CD8-positive, alpha-beta memory T cell (primary cell): ENCODE measurements at regions not wholly inside any gene's neighbourhood (a gene's known extent, or its start where the extent isn't known, plus 50 kb on each side); places are given as distances from the start of the nearest gene placed in this dataset.

Source experiments
- CTCF ChIA-PET: fragments of 350-600 bp; sonication (Branson Sonifier 250); formaldehyde crosslinking; loops from one replicate; lab custom pipeline; 2021; ENCODE audit warnings: antibody characterized with exemption; lab: Charles Lee
- POLR2A ChIA-PET: fragments of 350-600 bp; sonication (Branson Sonifier 250); formaldehyde crosslinking; loops from one replicate; lab custom pipeline; 2021; ENCODE audit warnings: antibody characterized with exemption; lab: Charles Lee
- DNase-seq, 5 donors: peaks; one replicate each; pipeline versions ENCODE4 v3.0.0 to v3.0.0-alpha.2; 2020 to 2022; ENCODE audit warnings: mixed read lengths in 1 of 5
- H3K27ac ChIP-seq: one replicate; pipeline ENCODE4 v1.7.0; 2013; ENCODE audit warnings: low read depth, mild to moderate bottlenecking, low read length, moderate library complexity
- H3K27me3 ChIP-seq: 2 replicates; pipeline ENCODE4 v1.7.0; 2013; ENCODE audit warnings: low read length, mild to moderate bottlenecking; ENCODE audit not compliant: insufficient read depth, poor library complexity, severe bottlenecking
- H3K36me3 ChIP-seq: 2 replicates; pipeline ENCODE4 v1.7.0; 2013; ENCODE audit warnings: mild to moderate bottlenecking, low read length, moderate library complexity; ENCODE audit not compliant: insufficient read depth
- H3K4me1 ChIP-seq: 2 replicates; pipeline ENCODE4 v1.7.0; 2013; ENCODE audit warnings: mild to moderate bottlenecking, low read length, moderate library complexity; ENCODE audit not compliant: insufficient read depth
- H3K4me3 ChIP-seq: 2 replicates; pipeline ENCODE4 v1.7.0; 2013; ENCODE audit warnings: mild to moderate bottlenecking, low read length
- H3K9me3 ChIP-seq: 2 replicates; pipeline ENCODE4 v1.7.0; 2013; ENCODE audit warnings: mild to moderate bottlenecking, low read length
- H3K27ac Mint-ChIP-seq, 8 donors: one replicate each; pipeline ENCODE4 v1.8.0; 2020 to 2021; ENCODE audit warnings: mixed read lengths in 8 of 8, mild to moderate bottlenecking in 6 of 8, inconsistent platforms in 3 of 8, moderate library complexity in 3 of 8
- H3K27me3 Mint-ChIP-seq, 2 donors: one replicate each; pipeline ENCODE4 v1.8.0; 2020 to 2021; ENCODE audit warnings: mixed read lengths in 2 of 2, mild to moderate bottlenecking in 1 of 2, moderate library complexity in 1 of 2
- H3K36me3 Mint-ChIP-seq, 3 donors: one replicate each; pipeline ENCODE4 v1.8.0; 2020 to 2021; ENCODE audit warnings: mixed read lengths in 3 of 3, inconsistent platforms in 1 of 3, mild to moderate bottlenecking in 1 of 3
- H3K4me1 Mint-ChIP-seq, 3 donors: one replicate each; pipeline ENCODE4 v1.8.0; 2020 to 2021; ENCODE audit warnings: mixed read lengths in 3 of 3, inconsistent platforms in 1 of 3, mild to moderate bottlenecking in 1 of 3
- H3K4me3 Mint-ChIP-seq, 7 donors: one replicate each; pipeline ENCODE4 v1.8.0; 2020 to 2021; ENCODE audit warnings: mixed read lengths in 7 of 7, mild to moderate bottlenecking in 6 of 7, moderate library complexity in 4 of 7, inconsistent platforms in 2 of 7
- H3K9me3 Mint-ChIP-seq, 5 donors: one replicate each; pipeline ENCODE4 v1.8.0; 2020 to 2022; ENCODE audit warnings: mixed read lengths in 5 of 5, mild to moderate bottlenecking in 3 of 5, moderate library complexity in 2 of 5, inconsistent platforms in 1 of 5

DNA sequence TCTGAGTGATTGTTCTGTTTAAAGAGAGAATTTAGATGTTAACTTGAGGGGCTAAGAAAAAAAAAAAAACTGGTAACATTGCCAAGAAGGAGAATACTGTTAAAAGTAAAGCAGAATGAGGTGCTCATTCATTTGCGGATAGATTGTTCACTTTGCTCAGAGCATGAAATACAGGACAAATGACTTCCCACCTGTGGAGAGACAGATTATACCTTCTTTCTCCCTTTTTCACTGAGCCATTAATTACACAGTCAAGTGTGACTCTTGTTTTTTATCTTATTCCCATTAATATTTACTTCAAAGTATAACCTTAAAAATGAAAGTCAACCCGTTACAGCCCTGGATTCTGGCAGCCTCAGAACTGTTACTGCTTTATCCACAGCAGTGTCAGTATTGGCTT, 264.5 kb downstream of the TAF11L14 start:
- H3K27ac Mint-ChIP-seq: no peak overlapping the region
- POLR2A ChIA-PET: no interaction called here
- H3K9me3 Mint-ChIP-seq: peaks cover 2 to 20% (median 10%) of the 10 kb centered on the region in 5 donors
- no peaks in the 10 kb centered on the region for H3K9me3 ChIP-seq
- H3K36me3 Mint-ChIP-seq: no peaks in the 10 kb centered on the region
- H3K27me3 ChIP-seq: no peaks in the 10 kb centered on the region
- no peaks in the 10 kb centered on the region for H3K4me1 Mint-ChIP-seq
- no peak for DNase-seq
- CTCF ChIA-PET: no interaction called here
- H3K27ac ChIP-seq: no peak overlapping the region
- H3K4me3 ChIP-seq: no peak overlapping the region
- H3K4me3 Mint-ChIP-seq: no peak overlapping the region
- no peaks in the 10 kb centered on the region for H3K36me3 ChIP-seq
- H3K4me1 ChIP-seq: no peaks in the 10 kb centered on the region
- H3K27me3 Mint-ChIP-seq: no peaks in the 10 kb centered on the region

DNA sequence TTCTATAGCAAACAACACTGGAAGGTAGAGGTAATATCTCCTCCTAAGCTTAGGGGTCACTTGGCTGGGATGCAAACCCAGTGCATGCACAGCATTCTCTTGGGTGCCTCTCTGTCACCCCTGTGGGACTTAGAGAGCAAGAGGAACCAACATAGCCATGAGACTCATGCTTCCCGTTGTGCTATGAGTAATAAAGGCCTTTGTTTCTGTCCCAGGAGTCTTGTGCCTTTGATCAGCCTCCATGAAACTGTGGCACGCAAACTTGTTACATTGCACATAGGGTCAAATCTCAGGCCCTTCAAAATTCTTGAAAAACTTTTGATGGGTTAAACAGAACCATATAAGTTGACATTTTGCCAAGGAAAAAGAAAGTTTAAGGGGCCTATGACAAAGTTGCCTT, 272.8 kb downstream of the TAF11L14 start:
- Histone ChIP-seq H3K9me3 (no peaks in the 10 kb centered on the region), H3K4me1 (no peaks in the 10 kb centered on the region), H3K4me3 (no peak overlapping the region), H3K27ac (no peak overlapping the region), H3K27me3 (no peaks in the 10 kb centered on the region), H3K36me3 (no peaks in the 10 kb centered on the region)
- no peak overlapping the region for H3K27ac Mint-ChIP-seq
- DNase-seq: no peak
- peaks cover 6 to 28% (median 8%) of the 10 kb centered on the region in 5 donors for H3K9me3 Mint-ChIP-seq
- POLR2A ChIA-PET: no interaction called here
- H3K4me3 Mint-ChIP-seq: no peak overlapping the region
- no peaks in the 10 kb centered on the region for H3K27me3 Mint-ChIP-seq
- CTCF ChIA-PET: no interaction called here
- no peaks in the 10 kb centered on the region for H3K4me1 Mint-ChIP-seq
- H3K36me3 Mint-ChIP-seq: no peaks in the 10 kb centered on the region

DNA sequence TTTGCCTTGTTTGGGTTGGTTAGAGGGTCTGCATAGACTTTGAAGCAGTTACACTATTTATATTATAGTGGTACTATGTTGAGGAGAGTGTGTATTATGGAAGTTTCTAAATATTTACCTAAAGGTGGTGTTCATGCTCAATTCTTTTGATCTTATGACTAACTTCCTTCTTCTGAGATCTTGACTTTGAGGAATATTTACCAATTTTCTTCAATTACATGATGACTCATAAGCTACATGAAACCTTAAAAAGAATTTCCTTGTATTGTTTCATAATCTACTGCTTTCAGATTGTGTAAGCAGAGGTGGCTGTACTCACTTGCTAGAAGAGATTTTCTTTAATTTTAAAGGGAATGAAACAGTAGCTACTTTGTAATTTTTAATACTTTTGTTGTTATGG, 276.1 kb downstream of the TAF11L14 start:
- no peaks in the 10 kb centered on the region for H3K36me3 Mint-ChIP-seq
- H3K4me3 Mint-ChIP-seq: no peak overlapping the region
- Histone ChIP-seq H3K9me3 (no peaks in the 10 kb centered on the region), H3K4me1 (no peaks in the 10 kb centered on the region), H3K27ac (no peak overlapping the region), H3K36me3 (no peaks in the 10 kb centered on the region), H3K4me3 (no peak overlapping the region), H3K27me3 (no peaks in the 10 kb centered on the region)
- DNase-seq: no peak
- no peaks in the 10 kb centered on the region for H3K4me1 Mint-ChIP-seq
- no peaks in the 10 kb centered on the region for H3K27me3 Mint-ChIP-seq
- no peak overlapping the region for H3K27ac Mint-ChIP-seq
- ChIA-PET POLR2A (no interaction called here), CTCF (no interaction called here)
- peaks cover 9 to 26% (median 11%) of the 10 kb centered on the region in 5 donors for H3K9me3 Mint-ChIP-seq

DNA sequence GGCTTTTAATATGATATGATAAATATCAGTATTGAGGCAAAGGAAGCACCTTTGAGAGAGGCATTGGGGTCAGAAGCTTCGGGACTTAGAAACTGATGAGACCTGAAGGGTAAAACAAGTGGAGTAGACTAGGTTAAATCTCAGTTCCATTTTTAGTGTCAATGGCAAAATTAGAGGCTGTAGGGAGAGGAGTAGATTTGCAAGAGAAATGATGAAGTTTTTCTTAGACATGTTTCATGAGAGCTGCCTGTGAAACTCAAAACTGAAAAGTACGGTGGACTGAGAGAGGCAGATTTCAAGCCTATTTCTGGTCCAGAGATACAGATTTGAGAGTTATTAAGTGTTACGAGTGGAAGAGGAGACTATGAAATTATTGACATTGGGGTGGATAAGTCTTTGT, 278.5 kb downstream of the TAF11L14 start:
- Histone ChIP-seq H3K4me1 (no peaks in the 10 kb centered on the region), H3K27ac (no peak overlapping the region), H3K27me3 (no peaks in the 10 kb centered on the region), H3K36me3 (no peaks in the 10 kb centered on the region), H3K4me3 (no peak overlapping the region), H3K9me3 (no peaks in the 10 kb centered on the region)
- H3K4me3 Mint-ChIP-seq: no peak overlapping the region
- POLR2A ChIA-PET: no interaction called here
- H3K9me3 Mint-ChIP-seq: peaks cover 8 to 30% (median 11%) of the 10 kb centered on the region in 5 donors
- no peaks in the 10 kb centered on the region for H3K27me3 Mint-ChIP-seq
- no peak for DNase-seq
- H3K4me1 Mint-ChIP-seq: no peaks in the 10 kb centered on the region
- no peaks in the 10 kb centered on the region for H3K36me3 Mint-ChIP-seq
- CTCF ChIA-PET: no interaction called here
- no peak overlapping the region for H3K27ac Mint-ChIP-seq

DNA sequence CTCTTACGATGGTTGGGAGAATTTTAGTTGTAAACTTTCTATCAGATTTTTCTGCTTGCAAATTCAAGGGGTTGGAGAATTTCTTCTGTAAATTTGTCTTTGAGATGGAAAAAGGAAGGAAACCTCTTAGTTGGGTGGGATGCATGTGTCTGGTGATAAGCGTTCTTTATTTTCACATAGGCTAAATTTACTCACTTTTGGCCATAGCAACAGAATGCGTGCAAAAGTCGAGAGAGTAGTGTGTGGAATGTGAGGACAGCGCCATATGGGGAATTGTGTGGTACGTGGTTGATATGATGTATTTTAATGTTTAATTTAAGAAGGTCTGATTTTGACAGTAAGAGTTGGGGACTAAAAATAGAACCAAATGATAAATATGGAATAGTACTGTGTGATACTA, 282.2 kb downstream of the TAF11L14 start:
- no peaks in the 10 kb centered on the region for H3K36me3 ChIP-seq
- CTCF ChIA-PET: no interaction called here
- no peak overlapping the region for H3K27ac ChIP-seq
- H3K4me3 Mint-ChIP-seq: no peak overlapping the region
- no peak for DNase-seq
- H3K27me3 ChIP-seq: no peaks in the 10 kb centered on the region
- no peak overlapping the region for H3K27ac Mint-ChIP-seq
- H3K4me3 ChIP-seq: no peak overlapping the region
- H3K36me3 Mint-ChIP-seq: no peaks in the 10 kb centered on the region
- H3K9me3 Mint-ChIP-seq: peaks cover 9 to 34% (median 14%) of the 10 kb centered on the region in 5 donors
- no peaks in the 10 kb centered on the region for H3K9me3 ChIP-seq
- H3K4me1 ChIP-seq: no peaks in the 10 kb centered on the region
- H3K27me3 Mint-ChIP-seq: no peaks in the 10 kb centered on the region
- POLR2A ChIA-PET: no interaction called here
- H3K4me1 Mint-ChIP-seq: no peaks in the 10 kb centered on the region

DNA sequence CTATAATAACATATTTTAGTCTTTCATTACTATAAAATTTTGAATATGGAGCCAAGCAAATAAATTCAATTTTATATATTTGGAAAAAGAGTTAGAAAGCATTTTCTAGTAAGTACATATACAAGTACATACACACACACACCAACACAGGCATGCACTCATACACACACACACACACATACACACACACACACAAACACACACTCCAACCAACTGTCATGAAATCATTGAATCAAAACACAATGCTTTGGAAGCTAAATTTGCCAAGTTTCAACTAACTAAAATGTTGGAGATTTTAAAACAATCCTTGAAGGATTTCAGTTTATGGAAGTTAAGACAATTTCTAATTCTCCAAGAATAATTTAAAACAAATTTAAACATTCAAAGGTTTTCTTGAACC, 283.2 kb downstream of the TAF11L14 start:
- Mint-ChIP-seq H3K4me1 (no peaks in the 10 kb centered on the region), H3K4me3 (no peak overlapping the region), H3K27ac (no peak overlapping the region), H3K27me3 (no peaks in the 10 kb centered on the region), H3K36me3 (no peaks in the 10 kb centered on the region), H3K9me3 (peaks cover 11 to 37% (median 17%) of the 10 kb centered on the region in 5 donors)
- ChIA-PET POLR2A (no interaction called here), CTCF (no interaction called here)
- no peaks in the 10 kb centered on the region for H3K9me3 ChIP-seq
- H3K4me1 ChIP-seq: no peaks in the 10 kb centered on the region
- no peaks in the 10 kb centered on the region for H3K27me3 ChIP-seq
- no peak for DNase-seq
- H3K36me3 ChIP-seq: no peaks in the 10 kb centered on the region
- H3K4me3 ChIP-seq: no peak overlapping the region
- no peak overlapping the region for H3K27ac ChIP-seq

DNA sequence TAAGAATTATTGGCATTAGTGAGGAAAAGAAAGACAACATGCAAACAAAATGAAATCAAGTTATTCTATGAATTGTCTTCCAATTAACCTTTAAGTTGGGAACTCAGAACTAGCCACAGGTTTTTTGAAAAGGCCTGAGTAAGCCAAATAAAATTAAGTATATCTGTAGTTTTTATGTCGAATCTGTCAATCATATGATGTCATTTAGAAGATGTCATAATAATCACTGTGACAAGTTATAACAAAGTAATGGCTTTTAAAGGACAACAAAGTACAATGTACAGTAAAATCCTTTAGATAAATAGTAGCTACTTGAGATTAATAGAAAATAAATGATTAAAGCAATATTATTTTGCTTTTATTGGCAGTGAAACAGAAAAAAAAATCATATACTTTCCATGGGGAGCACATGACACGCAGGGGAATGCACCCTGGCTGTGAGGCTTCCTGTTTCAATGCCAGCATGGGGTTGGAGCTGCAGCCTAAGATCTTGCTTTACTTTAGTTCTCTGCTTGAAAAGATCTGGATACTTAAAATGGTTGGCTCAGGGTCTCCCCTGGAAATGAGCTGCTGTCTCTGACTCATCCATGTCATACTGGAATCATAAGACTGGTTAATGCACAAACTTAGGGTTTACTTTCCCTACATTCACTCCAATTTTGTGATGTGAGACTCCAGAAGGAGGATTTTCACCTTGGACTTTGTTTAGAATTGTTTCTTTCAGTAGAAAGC, 284.3 kb downstream of the TAF11L14 start:
- H3K27ac ChIP-seq: no peak overlapping the region
- no peaks in the 10 kb centered on the region for H3K36me3 ChIP-seq
- Mint-ChIP-seq H3K36me3 (no peaks in the 10 kb centered on the region), H3K9me3 (peaks cover 5 to 28% (median 11%) of the 10 kb centered on the region in 5 donors), H3K4me1 (no peaks in the 10 kb centered on the region), H3K27me3 (no peaks in the 10 kb centered on the region), H3K27ac (no peak overlapping the region), H3K4me3 (no peak overlapping the region)
- H3K4me3 ChIP-seq: no peak overlapping the region
- ChIA-PET POLR2A (no interaction called here), CTCF (no interaction called here)
- H3K4me1 ChIP-seq: no peaks in the 10 kb centered on the region
- no peaks in the 10 kb centered on the region for H3K27me3 ChIP-seq
- DNase-seq: no peak
- no peaks in the 10 kb centered on the region for H3K9me3 ChIP-seq

DNA sequence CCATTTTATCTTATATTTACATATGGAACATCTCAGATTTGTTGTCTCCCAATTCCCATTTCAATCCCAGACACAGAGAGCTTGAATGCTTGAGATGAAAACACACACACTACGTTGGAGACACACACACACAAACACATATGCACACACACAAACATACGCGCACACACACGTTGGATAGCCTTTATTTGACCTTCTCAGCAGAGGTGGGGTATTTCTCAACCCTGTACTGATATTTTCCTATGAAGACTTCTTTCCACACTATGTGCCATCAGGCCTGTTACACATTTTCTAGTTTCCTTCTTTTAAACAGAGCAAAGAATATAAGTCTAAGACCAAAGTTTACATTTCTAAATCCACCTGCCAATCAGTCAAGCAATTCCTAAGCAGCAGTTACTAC, 291.0 kb downstream of the TAF11L14 start:
- ChIA-PET POLR2A (no interaction called here), CTCF (no interaction called here)
- Histone ChIP-seq H3K4me3 (no peak overlapping the region), H3K4me1 (no peaks in the 10 kb centered on the region), H3K27ac (no peak overlapping the region), H3K36me3 (no peaks in the 10 kb centered on the region), H3K9me3 (no peaks in the 10 kb centered on the region), H3K27me3 (no peaks in the 10 kb centered on the region)
- no peaks in the 10 kb centered on the region for H3K4me1 Mint-ChIP-seq
- no peaks in the 10 kb centered on the region for H3K27me3 Mint-ChIP-seq
- no peaks in the 10 kb centered on the region for H3K36me3 Mint-ChIP-seq
- H3K9me3 Mint-ChIP-seq: peaks cover 7 to 35% (median 14%) of the 10 kb centered on the region in 5 donors
- DNase-seq: no peak
- H3K4me3 Mint-ChIP-seq: no peak overlapping the region
- no peak overlapping the region for H3K27ac Mint-ChIP-seq
